ENCODE measurements at regions not wholly inside any gene's neighbourhood (a gene's known extent, or its start where the extent isn't known, plus 50 kb on each side); places are given as distances from the start of the nearest gene placed in this dataset.

GRCh38 chr16:85480727-85481101, 132.4 kb upstream of the GSE1 start:
- DNase-seq = no peak

GRCh38 chr16:85481206-85481605, 131.9 kb upstream of the GSE1 start:
- no peak for DNase-seq

DNA sequence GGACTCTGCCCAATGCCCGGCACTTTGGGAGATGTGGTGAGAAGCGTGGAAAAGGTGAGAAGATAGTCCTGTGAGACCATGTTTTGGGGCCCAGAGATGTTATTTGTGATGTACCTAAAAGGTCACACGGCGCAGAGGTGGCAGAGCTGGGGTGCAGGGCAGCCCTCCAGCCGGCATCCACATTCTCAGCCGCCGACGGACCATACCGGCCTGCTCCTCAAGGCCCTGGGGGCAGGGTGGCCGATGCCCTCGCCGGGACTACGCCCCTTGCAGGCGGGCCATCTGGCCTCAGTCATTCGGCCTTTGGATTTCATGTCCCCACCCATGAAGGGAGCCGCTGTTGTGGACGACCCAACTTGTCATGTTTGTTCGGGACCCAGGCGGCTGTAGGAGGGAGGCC, 131.4 kb upstream of the GSE1 start:
- DNase-seq = no peak

- no peak for DNase-seq
Measured at GRCh38 chr16:85483424-85483823, 129.7 kb upstream of the GSE1 start.

DNA sequence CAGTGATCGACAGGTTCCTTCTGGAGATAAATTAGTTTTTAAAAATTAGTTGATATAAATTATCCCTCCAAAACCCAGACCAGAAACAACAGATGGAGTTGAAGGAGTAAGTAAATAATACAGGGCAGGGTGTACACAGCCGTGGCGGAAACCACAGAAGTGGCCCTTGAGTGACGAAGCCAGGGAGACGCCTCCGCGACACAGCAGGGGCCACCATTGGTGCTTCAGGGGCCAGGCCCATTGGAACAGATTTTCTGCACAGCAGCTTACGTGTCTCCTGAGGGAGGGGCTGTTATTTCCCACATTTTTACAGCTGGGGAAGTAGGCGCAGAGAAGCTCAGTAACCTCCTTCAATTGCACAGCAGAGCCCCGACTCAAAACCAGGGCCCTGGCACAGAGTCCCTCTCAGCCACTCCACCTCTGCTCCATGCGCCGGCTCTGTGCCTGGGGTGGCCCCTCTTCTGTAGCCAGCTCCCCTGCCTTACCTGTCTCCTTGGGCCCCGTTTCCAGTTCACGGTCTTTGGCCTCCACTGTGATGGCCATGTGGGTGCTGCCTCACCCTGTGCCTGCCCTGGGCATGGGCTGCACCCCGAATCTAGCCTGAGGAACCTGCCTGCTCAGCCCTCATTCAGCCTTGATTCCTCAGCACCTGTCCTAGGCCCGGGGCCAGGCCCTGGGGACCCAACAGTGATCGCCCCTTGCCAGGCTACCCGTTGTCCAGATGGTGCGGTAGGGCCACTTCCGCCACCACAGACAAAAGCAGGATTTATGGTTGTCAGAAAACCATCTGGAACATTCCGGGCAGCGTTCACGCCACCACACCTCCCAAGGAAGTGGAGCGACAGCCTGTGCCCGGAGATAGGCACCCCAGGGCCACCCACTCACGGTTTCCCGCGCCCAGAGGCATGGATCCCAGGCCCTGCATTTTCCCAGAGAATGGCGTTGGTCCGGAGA, 128.5 kb upstream of the GSE1 start:
- DNase-seq = no peak

DNA sequence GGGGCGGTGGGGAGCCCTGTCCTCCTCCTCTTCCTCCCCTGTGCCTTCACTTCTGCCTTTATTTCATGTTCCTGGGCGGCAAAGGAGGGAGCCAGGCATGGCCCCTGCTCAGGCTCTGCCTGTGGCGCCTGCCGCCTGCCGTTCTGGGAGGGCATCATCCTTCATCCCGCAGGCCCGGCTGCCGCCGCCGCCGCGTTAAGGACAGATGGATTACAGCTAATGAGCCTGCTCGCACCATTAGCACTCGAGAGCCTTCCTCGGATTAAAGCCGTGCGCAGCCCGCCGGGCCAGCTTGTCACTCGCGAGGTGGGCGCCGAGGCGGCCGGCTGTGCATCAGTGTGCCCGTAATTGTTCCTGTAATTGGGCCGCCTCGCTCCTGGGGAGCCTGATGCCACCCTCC, 127.7 kb upstream of the GSE1 start:
- DNase-seq = no peak

- DNase-seq = no peak
Measured at GRCh38 chr16:85486256-85486915, 126.7 kb upstream of the GSE1 start.

- no peak for DNase-seq
Measured at GRCh38 chr16:85488414-85488813, 124.7 kb upstream of the GSE1 start.

DNA sequence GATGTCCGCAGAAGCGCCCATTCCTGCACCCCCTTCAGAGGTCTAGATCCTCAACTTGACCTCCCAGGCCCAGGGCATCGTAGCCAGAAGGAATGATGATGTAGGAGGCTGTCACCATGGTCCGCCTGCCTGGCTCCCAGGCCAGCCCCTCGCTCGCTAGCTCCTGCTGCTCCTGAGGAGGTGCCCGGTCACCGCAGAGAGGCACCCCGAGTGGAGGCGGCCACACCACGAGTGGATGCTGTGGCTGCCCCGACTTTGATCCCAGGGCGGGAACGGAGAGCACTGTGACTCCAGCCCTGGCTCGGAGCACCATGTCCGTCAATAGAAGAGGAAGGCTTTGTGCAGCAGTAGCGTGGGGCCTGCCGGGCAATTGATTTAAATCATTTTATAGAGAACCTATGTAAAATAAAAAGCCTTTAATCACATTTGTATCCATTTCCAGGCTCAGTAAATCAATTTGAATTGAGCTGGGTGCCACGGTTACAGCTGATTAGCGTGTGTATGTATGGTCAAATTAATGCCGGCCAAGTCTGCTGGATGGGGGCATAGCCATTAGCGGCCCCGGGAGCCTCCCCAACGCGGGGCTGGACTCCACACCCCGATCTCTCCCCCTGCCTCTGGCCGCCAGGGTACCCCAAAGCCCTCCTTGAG, 122.6 kb upstream of the GSE1 start:
- DNase-seq = no peak

DNA sequence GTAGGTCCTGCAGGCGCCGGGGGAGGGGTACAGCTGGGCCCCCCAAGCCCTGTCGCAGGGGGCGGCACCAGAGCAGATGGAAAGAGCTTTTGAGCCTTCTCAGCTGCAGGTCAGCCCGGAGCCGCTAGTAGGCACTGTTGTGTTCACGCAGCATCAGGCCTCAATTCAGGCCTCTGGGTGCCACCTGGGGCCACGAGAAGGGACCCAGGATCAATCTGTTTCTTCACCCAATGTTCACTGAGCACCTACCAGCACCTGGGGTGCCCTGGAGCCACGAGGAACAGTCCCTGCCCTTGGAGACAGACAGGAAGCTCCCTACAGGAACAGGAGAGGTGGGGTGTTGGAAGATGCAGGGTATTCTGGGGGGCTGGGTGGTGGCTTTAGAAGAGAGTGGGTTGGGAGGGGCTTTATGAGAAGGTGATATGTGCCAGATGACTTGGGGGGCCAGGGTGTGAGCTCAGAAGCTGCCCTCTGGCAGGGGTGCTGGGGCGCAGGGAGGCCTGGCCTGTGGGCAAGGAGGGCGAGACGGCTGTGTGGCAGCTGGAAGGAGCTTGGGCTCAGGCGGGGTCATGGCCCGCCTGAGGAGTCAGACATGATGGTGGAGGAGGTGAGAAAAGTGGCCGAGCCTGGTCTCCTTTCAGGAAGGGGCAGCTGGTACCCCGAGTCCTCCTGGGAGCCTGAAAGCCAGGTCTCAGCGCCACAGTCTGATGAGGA, 121.9 kb upstream of the GSE1 start:
- peak; percentile 37 for DNase-seq

DNA sequence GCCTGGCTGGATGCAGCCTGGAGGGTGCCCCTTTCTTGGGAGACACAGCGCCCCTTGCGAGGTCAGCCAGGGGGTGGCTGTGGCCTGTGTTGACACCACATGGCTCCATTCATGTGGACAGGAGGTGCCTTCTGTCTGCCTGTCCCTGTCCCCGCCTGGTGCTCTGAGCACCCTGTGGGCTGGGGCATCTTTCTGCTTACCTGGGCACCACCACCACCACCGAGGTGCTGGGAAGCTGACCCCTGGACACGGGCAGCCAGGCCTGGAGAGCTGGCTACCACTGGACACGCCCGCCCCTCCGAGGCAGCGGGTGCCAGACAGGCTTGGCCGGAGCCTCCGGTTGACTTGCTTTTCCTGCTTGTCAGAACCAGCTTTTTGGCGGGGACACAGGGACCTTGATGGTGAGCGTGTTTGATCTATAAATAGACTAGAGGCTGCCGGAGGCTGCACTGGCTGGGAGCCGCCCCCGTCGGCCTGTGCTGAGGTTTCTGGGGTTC, 121.3 kb upstream of the GSE1 start:
- no peak for DNase-seq

DNA sequence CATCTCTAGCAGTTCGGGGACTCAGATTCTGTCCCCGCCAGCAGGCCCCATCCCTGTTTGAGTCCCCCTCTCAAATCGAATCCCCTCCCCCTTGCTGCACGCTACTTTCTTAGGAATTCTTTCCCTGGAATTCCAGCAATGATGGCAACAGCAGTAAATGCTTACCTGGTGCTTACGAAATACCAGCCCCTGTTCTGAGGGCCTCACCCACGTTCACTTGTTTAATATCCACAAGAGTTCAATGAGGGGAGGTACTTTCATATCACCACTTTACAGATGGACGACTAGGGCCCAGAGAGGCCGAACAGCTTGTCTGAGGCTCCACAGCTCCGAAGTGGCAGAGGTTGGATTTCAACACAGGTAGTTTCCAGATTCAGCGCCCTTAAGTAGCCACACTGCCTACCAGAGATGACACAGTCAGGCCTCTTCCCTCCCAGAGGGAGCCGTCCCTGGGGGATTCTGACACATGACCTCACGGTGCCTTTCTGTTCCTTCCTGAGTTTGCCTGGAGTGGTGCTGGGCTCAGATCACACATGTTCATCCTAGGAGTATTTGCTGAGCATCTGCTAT, 120.7 kb upstream of the GSE1 start:
- DNase-seq = no peak

DNA sequence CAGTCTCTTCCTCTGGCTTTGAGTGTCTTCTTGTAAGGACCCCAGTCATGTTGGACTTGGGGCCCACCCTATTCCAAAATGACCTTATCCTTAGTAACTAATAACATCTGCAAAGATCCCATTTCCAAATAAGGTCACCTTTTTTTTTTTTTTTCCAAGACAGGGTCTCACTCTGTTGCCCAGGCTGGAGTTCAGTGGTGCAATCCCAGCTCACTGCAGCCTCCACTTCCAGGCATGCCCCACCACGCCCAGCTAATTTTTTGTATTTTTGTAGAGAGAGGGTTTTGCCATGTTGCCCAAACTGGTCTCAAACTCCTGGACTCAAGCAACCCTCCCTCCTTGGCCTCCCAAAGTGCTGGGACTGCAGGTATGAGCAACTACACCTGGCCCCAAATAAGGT, 118.8 kb upstream of the GSE1 start:
- DNase-seq = no peak

DNA sequence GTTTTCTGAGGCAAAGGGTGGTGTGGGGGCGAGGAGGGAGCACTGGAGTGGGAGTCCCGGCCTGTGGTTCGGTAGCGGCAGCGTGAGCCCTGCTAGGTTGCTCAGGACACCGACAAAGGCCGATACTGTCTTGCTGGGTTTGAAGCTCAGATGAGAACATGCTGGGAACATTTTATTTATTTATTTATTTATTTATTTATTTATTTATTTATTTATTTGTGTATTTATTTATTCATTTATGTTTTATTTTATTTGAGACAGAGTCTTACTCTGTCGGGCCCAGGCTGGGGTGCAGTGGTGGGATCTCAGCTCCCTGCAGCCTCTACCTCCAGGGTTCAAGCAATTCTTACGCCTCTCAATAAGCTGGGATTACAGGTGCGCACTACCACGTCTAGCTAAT, 117.9 kb upstream of the GSE1 start:
- no peak for DNase-seq

DNA sequence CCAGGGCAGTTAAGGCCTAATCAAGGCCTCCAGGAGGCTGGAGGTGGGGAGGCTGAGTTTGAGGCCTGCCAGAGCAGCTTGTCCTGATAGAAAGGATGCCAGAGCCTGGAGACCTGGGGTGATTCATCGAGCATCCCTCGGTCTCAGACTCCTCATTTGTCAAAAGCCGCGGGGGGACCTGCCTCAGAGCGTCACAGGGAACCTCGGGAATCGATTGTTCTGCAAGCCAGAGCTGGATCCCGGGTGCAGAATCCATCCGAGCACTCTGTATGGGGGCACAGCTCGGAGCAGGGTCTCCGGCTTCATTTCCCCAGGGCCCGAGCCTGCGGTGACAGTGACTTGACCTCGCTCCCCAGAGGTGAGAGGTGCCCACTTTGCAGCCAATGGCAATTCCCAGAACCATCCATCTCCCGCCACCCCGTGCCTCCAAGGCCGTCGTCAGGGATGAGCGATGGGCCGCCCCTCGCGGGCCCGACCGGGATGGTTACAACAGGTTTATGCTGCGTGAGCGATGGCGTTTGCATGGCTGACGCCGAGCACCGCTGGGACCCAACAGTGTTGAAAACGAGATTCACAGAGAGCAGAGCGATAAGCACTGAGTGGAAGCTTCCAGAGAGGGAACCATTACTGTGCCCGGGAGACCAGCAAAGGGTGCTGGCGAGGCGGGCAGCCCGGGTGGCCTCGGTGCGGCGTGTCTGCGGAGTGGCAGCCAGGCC, 117.1 kb upstream of the GSE1 start:
- DNase-seq = no peak

GRCh38 chr16:85497622-85498314, 115.4 kb upstream of the GSE1 start:
- no peak for DNase-seq

DNA sequence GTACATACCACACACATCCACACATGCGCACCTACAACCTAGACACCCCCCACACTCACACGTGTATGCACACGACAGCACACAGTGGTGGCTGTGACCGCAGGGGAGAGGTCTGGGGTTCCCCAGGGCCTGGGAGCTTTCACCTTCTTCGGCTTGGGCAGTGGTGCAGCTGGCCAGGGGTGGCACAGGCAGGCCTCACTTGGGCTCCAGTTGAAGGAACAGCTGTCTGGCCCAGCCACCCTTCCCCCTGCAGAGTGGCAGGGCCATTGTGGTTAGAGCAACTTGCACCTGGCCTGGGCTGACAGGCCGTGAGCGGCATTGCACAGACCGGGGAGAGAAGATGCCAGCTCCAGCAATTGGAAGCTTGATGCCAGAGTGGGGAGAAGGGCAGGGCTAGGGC, 114.5 kb upstream of the GSE1 start:
- DNase-seq = no peak

DNA sequence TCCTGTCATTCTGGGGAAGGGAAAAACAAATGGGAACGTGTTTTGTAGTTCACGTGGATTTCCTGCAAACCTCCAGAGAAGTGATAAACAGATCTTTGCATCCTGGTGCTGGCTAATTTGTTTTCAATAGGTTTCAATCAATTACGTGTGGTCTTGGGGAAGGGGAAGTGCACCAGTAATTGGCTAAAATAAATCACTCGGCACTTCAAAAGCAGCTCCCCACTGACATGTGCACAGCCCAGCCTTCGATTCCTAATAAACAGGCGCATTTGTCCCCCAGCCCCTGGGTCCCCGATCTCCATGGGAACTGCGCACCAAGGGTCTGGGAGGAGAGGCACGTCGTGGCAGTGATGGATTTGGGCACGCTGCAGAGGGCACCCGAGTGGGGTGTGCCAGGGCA, 112.9 kb upstream of the GSE1 start:
- no peak for DNase-seq

DNA sequence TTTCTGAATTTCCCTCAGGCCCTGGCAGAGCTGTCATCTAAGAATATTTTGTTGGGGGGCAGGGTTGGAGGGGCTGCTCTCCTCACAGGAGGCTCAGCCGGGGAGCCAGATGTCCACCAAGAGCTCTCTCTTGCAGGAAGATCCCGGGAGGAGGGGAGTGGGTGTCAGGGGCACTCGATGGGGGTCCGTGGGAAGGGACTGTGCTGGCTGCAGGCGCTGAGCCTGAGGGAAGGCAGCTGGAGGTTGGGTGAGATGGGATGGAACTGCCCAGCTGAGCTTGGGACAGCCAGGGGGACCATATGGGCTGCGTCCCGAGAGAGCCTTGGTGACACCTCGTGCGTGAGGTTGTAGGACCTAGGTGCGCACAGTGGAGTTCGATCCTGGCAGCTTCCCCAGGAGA, 111.2 kb upstream of the GSE1 start:
- DNase-seq = no peak

- DNase-seq = no peak
Measured at GRCh38 chr16:85502357-85502756, 110.8 kb upstream of the GSE1 start.

- no peak for DNase-seq
Measured at GRCh38 chr16:85503679-85504231, 109.4 kb upstream of the GSE1 start.

Data from activated CD4-positive, CD25-positive, alpha-beta regulatory T cell treated with anti-CD3 and anti-CD28 coated beads, Interleukin-2, amount 50 U/mL, for 72 hours (primary cell).